GM12878 (cell line): ENCODE measurements at regions not wholly inside any gene's neighbourhood (a gene's known extent, or its start where the extent isn't known, plus 50 kb on each side); places are given as distances from the start of the nearest gene placed in this dataset.

Source experiments
- ATAC-seq: fragments of 200-7000 bp; cut with Tn5 transposase; 3 replicates; pipeline ENCODE4 v1.9.1; 2020; ENCODE audit warnings: mild to moderate bottlenecking, moderate library complexity
- BruUV-seq: library from RNA; stranded (reverse); fragments of 400-500 nt; replicated peaks from 2 replicates; lab custom pipeline; 2021; lab: Mats Ljungman, UMichigan
- CTCF ChIA-PET: fragments of 300-600 bp; sonication (Branson Sonifier 250); formaldehyde crosslinking; extraction: SDS; loops from one replicate; lab custom pipeline; 2021; ENCODE audit warnings: inconsistent platforms; lab: Yijun Ruan, JAX
- POLR2A ChIA-PET: fragments of 350-600 bp; formaldehyde crosslinking; extraction: SDS; loops from one replicate; lab custom pipeline; 2021; ENCODE audit warnings: inconsistent platforms; lab: Charles Lee
- RAD21 ChIA-PET: fragments of 300-600 bp; sonication (Branson Sonifier 250); formaldehyde crosslinking; loops from one replicate; lab custom pipeline; 2023; ENCODE audit warnings: antibody characterized with exemption; ENCODE audit not compliant: unreplicated experiment; lab: Charles Lee
- SMC1A ChIA-PET: fragments of 300-600 bp; sonication (Branson Sonifier 250); formaldehyde crosslinking; loops from one replicate; lab custom pipeline; 2023; ENCODE audit not compliant: unreplicated experiment, uncharacterized antibody; lab: Charles Lee
- DNase-seq: peaks from one replicate; pipeline ENCODE4 v3.0.0-alpha.2; 2011; ENCODE audit warnings: low read depth, low spot score
- FAIRE-seq: peaks from 3 replicates; lab custom pipeline; 2011; peaks lifted over from hg19 to GRCh38; lab: Jason Lieb, UNC
- H2AFZ ChIP-seq: 2 replicates; pipeline ENCODE4 v1.6.0; 2011; ENCODE audit warnings: low read depth, low read length, control low read depth; ENCODE audit not compliant: control insufficient read depth
- H3K27ac ChIP-seq: 2 replicates; pipeline ENCODE4 v1.5.1; 2011; ENCODE audit warnings: control low read depth; ENCODE audit not compliant: control insufficient read depth, insufficient read depth
- H3K27me3 ChIP-seq, 2 experiments: replicated peaks in 1 of 2; 2 replicates each; pipeline versions ENCODE4 v1.6.0 to v1.6.1; 2011; ENCODE audit warnings: low read length in 1 of 2; ENCODE audit not compliant: control insufficient read depth in 2 of 2, insufficient read depth in 2 of 2
- H3K36me3 ChIP-seq, 2 experiments: 2 replicates each; pipeline ENCODE4 v1.5.1; 2011; ENCODE audit warnings: low read length in 1 of 2; ENCODE audit not compliant: control insufficient read depth in 2 of 2, insufficient read depth in 2 of 2
- H3K4me1 ChIP-seq: 2 replicates; pipeline ENCODE4 v1.6.1; 2011; ENCODE audit warnings: mild to moderate bottlenecking, low read length, moderate library complexity, mixed read lengths; ENCODE audit not compliant: control insufficient read depth, insufficient read depth
- H3K4me2 ChIP-seq: 2 replicates; pipeline ENCODE4 v1.6.0; 2011; ENCODE audit warnings: control low read depth; ENCODE audit not compliant: control insufficient read depth, insufficient read depth
- H3K4me3 ChIP-seq: fragments of 200-600 bp; sonication (generic); 2 replicates; pipeline ENCODE4 v1.5.1; 2016
- H3K79me2 ChIP-seq: 2 replicates; pipeline ENCODE4 v1.6.0; 2011; ENCODE audit warnings: low read length; ENCODE audit not compliant: control insufficient read depth, insufficient read depth
- H3K9ac ChIP-seq: 2 replicates; pipeline ENCODE4 v1.8.0; 2011; ENCODE audit warnings: low read length, control low read depth, mixed read lengths; ENCODE audit not compliant: control insufficient read depth, insufficient read depth
- H3K9me3 ChIP-seq: replicated peaks from 3 replicates; pipeline ENCODE4 v1.5.1; 2011; ENCODE audit warnings: mild to moderate bottlenecking, low read length; ENCODE audit not compliant: control insufficient read depth, insufficient read depth
- H4K20me1 ChIP-seq: 2 replicates; pipeline ENCODE4 v1.6.0; 2011; ENCODE audit not compliant: control insufficient read depth, insufficient read depth
- ATF2 ChIP-seq: IDR thresholded peaks from 2 replicates; pipeline ENCODE4 v1.6.1; 2012; ENCODE audit warnings: low read length, inconsistent platforms
- BCL3 ChIP-seq: IDR thresholded peaks from 2 replicates; pipeline ENCODE4 v1.6.1; 2011; ENCODE audit warnings: borderline replicate concordance, low read depth, mild to moderate bottlenecking, moderate library complexity, low read length; ENCODE audit not compliant: insufficient read depth, poor library complexity, severe bottlenecking
- BMI1 ChIP-seq: fragments of 450-650 bp; IDR thresholded peaks from 2 replicates; pipeline ENCODE4 v1.6.1; 2016; ENCODE audit warnings: mild to moderate bottlenecking, moderate library complexity, borderline replicate concordance
- CBX3 ChIP-seq: fragments of 200-600 bp; sonication (generic); IDR thresholded peaks from 2 replicates; pipeline ENCODE4 v1.6.1; 2016; ENCODE audit warnings: low read depth, borderline replicate concordance
- CEBPZ ChIP-seq: fragments of 150-350 bp; IDR thresholded peaks from 2 replicates; pipeline ENCODE4 v1.6.1; 2016; ENCODE audit warnings: low read depth, low read length
- ELK1 ChIP-seq: IDR thresholded peaks from 2 replicates; pipeline ENCODE4 v1.6.1; 2012; ENCODE audit warnings: low read depth, low read length, improper control_type of control experiment
- ESRRA ChIP-seq: IDR thresholded peaks from 2 replicates; pipeline ENCODE4 v1.6.1; 2012; ENCODE audit warnings: mild to moderate bottlenecking, low read length, improper control_type of control experiment
- MEF2A ChIP-seq: IDR thresholded peaks from 2 replicates; pipeline ENCODE4 v1.6.1; 2011; ENCODE audit warnings: low read depth, mild to moderate bottlenecking, low read length, moderate library complexity; ENCODE audit not compliant: insufficient read depth
- NFYB ChIP-seq: IDR thresholded peaks from 2 replicates; pipeline ENCODE4 v1.6.1; 2011; ENCODE audit warnings: low read depth, mild to moderate bottlenecking, low read length, improper control_type of control experiment, moderate library complexity; ENCODE audit not compliant: insufficient read depth
- POLR2AphosphoS5 ChIP-seq: IDR thresholded peaks from 2 replicates; pipeline ENCODE4 v1.6.1; 2011; ENCODE audit warnings: mild to moderate bottlenecking, low read length, inconsistent platforms
- POU2F2 ChIP-seq: IDR thresholded peaks from 3 replicates; pipeline ENCODE4 v1.6.1; 2011; ENCODE audit warnings: low read depth, mild to moderate bottlenecking, low read length, borderline replicate concordance
- RBBP5 ChIP-seq: fragments of 200-600 bp; sonication (generic); conservative IDR thresholded peaks from 2 replicates; pipeline ENCODE4 v1.6.1; 2016
- SIN3A ChIP-seq: IDR thresholded peaks from 2 replicates; pipeline ENCODE4 v1.6.1; 2012; ENCODE audit warnings: low read depth, low read length, improper control_type of control experiment
- SRF ChIP-seq, 2 experiments: IDR thresholded peaks; 2 replicates each; pipeline ENCODE4 v1.6.1; 2011; ENCODE audit warnings: low read depth in 2 of 2, low read length in 2 of 2, mild to moderate bottlenecking in 1 of 2, moderate library complexity in 1 of 2
- ZNF24 ChIP-seq: fragments of 450-650 bp; IDR thresholded peaks from 2 replicates; pipeline ENCODE4 v1.6.1; 2017; ENCODE audit warnings: antibody characterized with exemption, mild to moderate bottlenecking
- WGBS: methylation state at CpG from one replicate; pipeline ENCODE4 v1.1.6; 2016; ENCODE audit warnings: low lambda C conversion rate; ENCODE audit not compliant: insufficient replicate concordance, insufficient coverage; ENCODE audit errors: missing lambda C conversion rate; 5-methylcytosine and 5-hydroxymethylcytosine counted together
- in situ Hi-C: fragments of 300-500 bp; cut with MboI; formaldehyde crosslinking; loops from 9 replicates; pipeline ENCODE4 v1.14.3; 2018; ENCODE audit warnings: mixed read lengths
- intact Hi-C: fragments of 100-400 bp; cut with micrococcal nuclease; formaldehyde crosslinking; loops from one replicate; pipeline ENCODE4 v1.14.2; 2022; ENCODE audit not compliant: unreplicated experiment

- H3K79me2 ChIP-seq, result no peaks in the 10 kb centered on the region
- no peak overlapping the region for H3K4me3 ChIP-seq
- ChIA-PET CTCF (no interaction called here), RAD21 (interaction anchor here (1.1 kb wide), 1 partner anchor 15 kb away, joined by 3 read pairs; no protein-coding TSS in a partner anchor), SMC1A (interaction anchor here (0.5 to 1.1 kb wide), 2 partner anchors 14 to 112 kb away, joined by 3 read pairs; no protein-coding TSS in a partner anchor), POLR2A (no interaction called here)
- H4K20me1 ChIP-seq, result no peaks in the 10 kb centered on the region
- no peak overlapping the region for H3K9ac ChIP-seq
- intact Hi-C loops (no loop called here), in situ Hi-C loops (loop anchor here (10.0 kb wide), 1 partner anchor 58 kb away; no protein-coding TSS in a partner anchor)
- no peak overlapping the region for H3K27ac ChIP-seq
- DNase-seq, result no peak
- 5% methylated on average over 3 of the region's 3 CpGs for WGBS
- no peak overlapping the region for H2AFZ ChIP-seq
- no peaks in the 10 kb centered on the region for H3K4me1 ChIP-seq
- H3K4me2 ChIP-seq, result no peak overlapping the region
- no peaks in the 10 kb centered on the region for H3K9me3 ChIP-seq
- H3K27me3 ChIP-seq, result no peaks in the 10 kb centered on the region
- BruUV-seq, result no TSS peak
- H3K36me3 ChIP-seq, result no peaks in the 10 kb centered on the region
- ATAC-seq, result no peak
- FAIRE-seq, result no peak
- no peak for TF ChIP-seq ESRRA
- TF ChIP-seq NFYB, result no peak
- TF ChIP-seq POU2F2, result no peak
- TF ChIP-seq CEBPZ, result no peak
- no peak for TF ChIP-seq SIN3A
- TF ChIP-seq POLR2AphosphoS5, result no peak
- TF ChIP-seq SRF (IDR thresholded peaks at IDR 0.05; ENCODE audit: low read depth in 2 of 2, low read length in 2 of 2), result no peak
- TF ChIP-seq CBX3, result no peak
- TF ChIP-seq RBBP5, result no peak
- TF ChIP-seq ZNF24, result no peak
- no peak for TF ChIP-seq ELK1
- TF ChIP-seq BMI1, result no peak
- no peak for TF ChIP-seq ATF2
- TF ChIP-seq BCL3, result no peak
- no peak for TF ChIP-seq MEF2A
Observed at GRCh38 chr21:17402937-17403336, 109.9 kb upstream of the CXADR start.
